ENCODE measurements at regions not wholly inside any gene's neighbourhood (a gene's known extent, or its start where the extent isn't known, plus 50 kb on each side); places are given as distances from the start of the nearest gene placed in this dataset.

DNA sequence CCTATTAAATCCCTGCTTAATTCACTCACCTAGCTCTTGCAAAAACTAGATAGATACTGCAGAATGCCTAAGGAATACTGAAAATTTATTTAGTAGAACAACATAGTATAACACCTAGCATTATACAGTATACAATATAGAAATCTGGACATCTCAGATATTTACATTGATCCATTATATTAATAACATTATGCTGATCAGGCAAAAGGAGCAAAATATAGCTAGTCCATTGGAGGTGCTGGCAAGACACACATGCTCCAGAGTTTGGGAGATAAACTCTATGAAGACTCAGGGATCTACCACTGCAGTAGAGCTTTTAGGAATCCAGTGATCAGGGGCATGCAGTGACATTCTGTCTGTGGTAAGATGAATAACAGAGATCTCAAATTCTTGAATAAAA lies 357.6 kb downstream of the TBC1D4 start:
- no peak for DNase-seq

DNA sequence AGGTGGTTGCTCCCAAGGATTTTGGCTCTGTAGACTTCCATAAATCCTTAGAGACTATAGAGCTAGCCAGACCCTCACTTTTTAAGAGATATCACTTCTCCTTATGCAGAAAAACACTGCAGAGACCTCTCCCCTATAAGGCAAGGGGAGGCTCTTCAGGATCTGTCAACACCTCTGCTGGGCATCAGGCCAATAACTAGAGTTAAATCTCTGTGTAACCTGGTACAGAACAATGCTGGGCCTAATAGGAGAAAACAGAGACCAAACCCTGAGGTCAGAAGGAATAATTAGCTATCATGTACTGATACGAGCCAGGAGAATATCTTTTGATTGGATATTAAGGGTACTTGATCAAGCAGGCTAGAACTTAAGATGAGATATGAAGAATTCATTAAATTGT lies 358.5 kb downstream of the TBC1D4 start:
- no peak for DNase-seq

DNA sequence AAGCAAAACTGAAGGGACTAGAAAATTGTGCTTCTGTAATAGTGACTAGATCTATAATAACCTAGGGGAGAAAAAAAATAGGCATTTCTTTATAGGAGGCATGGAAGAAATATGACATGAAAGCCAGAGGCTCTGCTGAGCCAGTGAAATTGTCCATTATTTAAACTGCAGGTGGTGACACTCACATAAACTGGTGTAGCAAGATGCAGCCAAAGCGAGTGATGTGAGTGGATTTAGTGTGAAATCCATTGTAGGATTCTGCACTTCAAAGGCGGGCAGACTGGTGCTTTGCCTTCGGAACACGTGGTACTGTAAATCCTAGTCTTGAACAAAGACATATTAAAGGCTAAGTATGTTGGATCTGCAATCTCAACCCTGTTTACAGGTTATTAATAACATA lies 361.9 kb downstream of the TBC1D4 start:
- DNase-seq, result no peak

DNA sequence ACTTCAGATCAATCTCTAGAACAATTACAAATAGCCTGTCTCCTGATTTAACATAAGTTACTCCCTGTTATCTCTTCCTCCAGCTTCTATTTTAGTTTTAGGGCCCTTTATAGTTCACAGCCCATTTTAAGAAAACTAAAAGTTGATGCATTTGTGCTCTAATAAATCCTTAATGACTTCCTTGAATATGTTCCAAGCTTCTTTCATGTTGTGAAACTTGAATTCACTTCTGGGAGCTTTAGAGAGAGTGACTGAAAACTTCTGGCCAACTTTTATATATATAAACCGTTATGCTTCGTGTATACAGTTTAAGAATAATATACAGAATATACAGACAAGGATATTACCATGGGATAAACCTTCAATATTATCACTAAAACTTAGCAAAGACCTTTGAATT lies 366.8 kb downstream of the TBC1D4 start:
- DNase-seq, result no peak

DNA sequence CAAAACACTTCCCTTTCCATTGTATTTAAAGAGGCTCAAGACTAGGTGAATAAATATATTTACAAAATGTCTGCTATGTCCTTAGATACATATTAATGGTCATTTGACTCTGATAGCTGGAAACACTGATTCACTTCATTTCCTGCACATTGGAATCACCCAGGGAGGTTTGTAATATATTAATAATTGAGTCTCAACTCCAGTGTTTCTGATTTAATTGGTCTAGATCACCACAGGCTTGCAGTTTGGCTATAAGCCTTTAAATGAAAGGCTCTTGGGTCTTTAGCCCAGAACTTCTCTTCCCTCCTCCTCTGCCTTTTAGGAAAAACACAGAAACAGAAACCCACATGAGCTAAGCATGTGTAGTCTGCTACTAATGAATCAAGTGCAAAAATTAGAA lies 378.0 kb downstream of the TBC1D4 start:
- DNase-seq, result no peak

DNA sequence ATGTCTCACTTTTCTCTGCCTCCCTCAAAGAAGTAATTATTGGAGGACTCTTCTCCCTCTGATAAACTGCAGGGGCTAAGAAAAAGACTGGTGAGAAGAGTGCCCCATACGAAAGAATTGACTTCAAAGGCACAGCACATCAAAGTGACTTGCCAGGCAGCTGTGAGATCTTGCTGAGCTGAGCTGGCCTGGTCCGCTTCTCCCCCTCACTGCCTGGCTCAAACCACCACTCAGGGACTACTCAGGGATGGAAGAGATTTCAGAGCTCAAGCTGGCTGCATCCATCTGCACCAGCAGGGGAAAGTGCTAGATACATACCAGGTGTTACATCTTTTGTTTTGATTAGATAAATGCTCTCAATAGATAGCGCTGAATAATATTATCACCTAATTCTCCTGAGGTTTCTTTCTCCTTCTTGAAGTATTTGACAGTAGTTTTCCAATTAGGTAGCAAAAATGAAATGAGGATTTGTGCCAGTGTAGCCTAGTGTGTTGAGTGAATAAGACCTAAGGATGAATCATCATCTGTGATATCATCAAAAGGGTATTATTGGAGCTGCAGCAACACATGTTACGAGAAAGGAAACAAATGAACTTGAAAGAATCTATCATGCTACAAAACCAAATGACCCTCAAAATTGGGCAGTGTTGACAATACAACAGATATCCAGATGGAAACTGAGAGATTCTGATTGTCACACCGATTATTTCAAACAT lies 379.8 kb downstream of the TBC1D4 start:
- no peak for DNase-seq

DNA sequence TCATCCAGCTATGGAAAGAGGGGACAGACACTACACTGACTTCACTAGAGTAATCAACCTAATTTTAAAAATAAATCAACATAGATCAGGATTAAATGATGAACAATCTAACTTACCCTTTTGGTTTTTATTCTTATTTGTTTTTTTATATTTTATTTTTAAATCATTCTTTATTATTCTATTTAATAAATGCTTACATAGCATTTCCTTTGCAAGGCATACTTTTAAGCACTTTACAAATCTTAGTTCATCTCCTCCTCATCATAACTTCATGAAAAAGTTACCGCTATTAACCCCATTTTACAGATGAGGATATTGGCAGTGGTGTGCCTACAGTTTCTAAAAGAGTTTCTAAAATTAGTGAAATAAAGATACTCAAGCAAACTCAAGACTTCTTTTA lies 380.6 kb downstream of the TBC1D4 start:
- DNase-seq, result no peak

DNA sequence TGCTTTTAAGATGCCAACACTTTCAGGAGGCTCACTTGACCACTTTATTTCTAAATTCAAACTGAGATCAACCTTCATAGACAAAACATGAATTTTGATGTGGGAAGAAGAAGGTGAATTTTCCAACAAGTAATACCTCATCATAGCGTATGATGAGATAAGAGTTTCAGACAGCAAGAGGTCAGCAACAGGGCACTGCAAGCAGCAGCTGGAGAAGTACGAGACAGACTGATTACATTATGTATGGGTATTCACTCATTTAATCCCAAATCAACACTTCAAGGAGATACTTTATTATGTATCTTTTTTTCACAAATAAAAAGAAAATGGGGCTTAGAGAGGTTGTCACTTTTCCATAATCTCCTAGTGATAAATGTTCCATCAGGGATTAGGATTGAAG lies 389.8 kb downstream of the TBC1D4 start:
- DNase-seq, result no peak

DNA sequence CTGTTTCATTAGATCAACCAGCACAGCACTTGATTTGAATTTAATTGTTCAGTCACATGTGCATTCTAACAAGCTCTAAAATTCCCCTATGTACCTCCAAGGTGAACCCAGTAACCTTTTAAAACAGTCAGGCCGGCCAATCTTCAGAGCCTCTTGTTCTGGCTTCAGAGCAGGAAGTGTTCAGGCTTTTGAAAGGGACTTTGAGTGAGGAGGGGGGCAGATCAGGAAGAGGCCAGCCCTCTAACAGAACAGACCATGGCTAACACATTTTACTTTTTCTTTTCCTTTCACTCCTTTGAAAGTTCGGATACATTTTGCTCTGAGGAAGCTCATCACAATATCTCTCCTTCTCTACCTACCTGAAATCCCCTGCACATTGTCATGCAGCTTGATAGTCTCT lies 390.3 kb downstream of the TBC1D4 start:
- no peak for DNase-seq

DNA sequence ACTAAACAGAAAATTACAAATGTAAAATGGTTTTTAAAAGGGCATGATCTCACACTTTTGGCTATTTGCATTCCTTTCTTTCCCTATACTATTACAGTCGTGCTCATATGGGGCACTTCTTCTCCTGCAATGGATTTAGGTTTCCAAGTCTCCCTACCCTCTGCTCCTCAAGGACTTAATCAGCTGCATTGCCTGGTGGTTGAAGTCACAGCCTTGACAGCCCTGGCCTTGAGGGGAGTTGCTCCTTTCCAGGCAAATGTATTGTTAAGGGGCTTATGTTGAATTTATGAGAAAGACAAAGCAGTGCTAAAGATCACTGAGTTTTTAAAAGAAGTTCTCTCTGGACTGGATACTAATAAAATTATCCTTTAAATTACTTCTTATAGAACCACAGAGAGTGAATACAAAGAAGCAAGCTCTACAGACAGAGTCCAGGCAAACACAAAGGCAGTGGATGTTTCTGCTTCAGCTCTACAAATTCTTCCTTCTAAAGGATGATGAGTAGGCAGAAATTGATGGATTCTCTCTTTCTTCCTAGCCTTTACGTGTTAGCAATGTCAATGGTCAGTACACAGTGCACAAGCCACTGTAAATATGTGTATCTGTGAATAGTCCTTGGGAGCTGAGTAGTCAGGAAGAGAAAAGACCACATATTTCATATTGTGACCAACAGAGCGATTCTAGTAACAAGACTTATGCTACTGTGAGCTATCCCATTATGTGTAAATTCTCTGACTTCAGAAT lies 390.9 kb downstream of the TBC1D4 start:
- DNase-seq, result no peak

DNA sequence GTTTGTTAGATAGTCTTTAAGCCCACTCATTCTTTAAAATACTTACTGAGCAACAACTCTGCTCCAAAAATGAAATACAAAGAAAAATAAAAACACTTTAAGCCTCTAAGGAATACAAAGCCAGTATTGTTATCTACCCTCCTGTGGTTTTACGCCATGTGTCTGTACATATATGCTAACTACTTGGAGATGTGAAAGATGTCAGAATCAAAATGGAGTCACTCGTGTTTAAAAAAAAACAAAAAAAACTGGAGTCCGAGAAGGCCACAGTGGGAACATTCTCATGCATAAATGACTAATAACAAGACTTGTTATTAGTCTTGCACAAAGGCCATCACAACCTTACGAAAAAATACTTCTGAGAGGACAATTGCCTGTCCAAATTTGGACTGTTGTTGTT lies 393.1 kb downstream of the TBC1D4 start:
- no peak for DNase-seq

DNA sequence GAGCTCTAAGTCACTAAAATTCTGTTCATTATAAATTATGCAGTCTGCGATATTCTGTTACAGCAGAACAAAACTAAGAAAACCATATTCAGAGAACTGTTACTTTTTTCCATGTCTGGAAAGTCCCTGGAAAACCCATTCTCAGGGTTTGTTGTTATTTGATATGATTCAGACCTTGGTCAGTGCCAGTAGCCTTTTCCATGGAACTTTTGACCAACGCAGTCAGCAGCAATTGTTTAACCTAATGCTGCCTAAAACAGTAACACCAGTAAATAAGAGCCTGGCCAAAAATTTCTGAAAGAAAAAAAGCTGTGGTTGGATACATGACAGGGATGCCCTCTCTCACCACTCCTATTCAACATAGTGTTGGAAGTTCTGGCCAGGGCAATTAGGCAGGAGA lies 402.7 kb downstream of the TBC1D4 start:
- DNase-seq, result no peak

DNA sequence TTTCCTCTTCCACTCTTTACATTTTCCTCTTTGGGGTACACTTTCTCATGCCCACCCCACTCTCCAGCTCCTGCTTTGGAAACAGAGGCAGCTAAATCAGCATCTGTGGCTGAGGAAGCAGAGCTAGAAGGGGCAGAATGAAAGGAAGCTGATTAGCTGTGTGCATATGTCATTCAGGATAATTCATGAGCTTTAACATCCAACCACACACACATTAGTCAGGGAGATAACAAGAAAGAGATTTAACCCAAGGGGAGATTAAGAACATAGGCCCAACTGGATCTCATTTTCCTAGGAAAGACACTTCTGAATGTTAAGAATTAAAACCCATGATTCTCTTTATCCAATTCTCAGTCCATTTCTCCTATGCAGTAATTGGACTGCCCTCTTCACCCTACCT lies 405.5 kb downstream of the TBC1D4 start:
- DNase-seq, result no peak

DNA sequence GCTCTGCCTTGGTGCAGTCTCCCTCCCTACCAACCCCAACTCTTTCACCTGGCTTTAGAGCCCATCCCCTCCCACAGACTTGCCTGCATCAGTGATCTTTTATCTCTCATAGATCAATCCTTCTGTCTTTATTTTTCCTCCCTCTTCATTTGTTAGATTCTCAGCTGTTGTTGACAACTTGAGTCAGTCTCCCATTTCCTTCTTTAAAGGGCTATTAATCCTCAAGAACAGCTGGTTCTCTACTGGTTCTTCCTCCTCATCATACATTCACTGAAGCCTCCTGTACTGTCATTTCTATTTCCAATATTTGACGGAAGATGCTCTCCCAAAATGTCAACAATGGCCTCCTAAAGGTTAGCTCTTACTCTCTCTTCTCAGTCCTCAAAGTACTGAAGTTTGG lies 408.2 kb downstream of the TBC1D4 start:
- no peak for DNase-seq

DNA sequence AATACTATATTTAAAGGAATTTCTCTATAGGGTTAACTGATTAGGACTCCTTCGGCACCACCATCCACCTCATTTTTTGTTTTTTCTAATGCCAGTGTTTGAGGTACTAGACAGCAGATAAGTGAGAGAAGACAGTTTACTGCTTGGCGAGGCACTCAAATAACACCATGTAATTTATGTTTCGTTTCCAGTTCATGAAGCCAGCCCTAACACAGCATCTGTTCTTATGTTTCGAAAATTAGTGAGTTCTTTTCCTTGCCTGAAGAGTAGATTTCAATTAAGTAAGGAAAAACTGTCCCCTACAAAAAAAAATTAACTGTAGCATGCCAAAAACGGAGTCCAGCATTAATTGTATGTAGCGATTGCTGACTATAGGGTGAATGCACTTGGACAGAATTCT lies 409.1 kb downstream of the TBC1D4 start:
- DNase-seq, result no peak

DNA sequence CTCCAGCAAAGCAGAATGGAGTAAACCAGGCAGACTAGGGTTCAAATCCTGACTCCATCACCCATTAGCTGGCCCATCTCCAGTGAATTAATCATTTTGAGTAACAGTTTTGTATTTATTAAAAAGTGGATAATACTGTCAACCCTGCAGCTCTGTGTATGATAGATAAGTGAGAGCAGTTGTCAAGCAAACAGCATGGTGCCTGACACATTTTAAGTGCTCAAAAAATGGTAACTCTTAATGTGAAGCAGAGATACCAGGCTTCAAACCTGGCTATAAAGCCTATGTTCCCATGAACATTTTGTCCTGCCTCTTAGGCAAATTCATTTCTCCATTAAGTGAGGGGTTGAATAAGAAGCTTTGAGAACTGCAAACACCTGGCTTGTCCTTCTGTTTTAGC lies 409.6 kb downstream of the TBC1D4 start:
- no peak for DNase-seq

DNA sequence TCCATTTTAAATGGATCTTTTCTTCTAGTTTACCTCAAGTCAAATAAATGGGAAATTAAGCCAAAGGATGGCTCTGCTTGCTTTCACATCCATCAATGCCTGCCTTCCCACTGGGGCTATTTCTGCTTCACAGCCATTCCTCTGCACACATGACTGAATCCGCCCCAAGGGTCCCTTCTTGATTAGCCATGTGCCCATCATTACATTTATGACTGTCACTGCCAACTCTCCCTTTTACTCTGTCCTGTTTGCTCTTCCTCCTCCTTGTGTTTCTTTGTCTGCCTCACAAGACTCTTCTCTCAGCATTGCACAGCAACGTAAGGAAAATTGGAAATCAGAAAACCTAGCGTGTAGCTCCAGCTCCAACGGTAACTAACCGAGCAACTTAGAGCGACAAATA lies 410.2 kb downstream of the TBC1D4 start:
- no peak for DNase-seq

DNA sequence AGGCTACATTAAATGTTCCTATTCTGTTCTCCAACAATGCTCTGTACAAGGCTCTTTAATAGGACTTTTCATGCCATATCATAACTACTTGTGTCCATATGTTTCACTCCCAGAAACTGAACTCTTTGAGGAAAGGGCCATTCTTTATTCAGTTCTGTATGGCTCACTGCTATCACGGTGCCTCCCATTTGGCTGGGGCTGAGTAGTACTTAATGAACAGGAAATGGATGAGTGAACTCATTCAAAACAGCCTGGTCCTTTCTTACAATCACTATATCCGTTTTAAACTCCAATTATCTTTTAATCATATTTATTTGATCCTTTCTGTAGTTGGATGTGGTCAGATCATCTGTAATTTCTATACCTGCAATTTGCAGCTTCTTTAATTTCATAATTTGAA lies 410.6 kb downstream of the TBC1D4 start:
- no peak for DNase-seq

DNA sequence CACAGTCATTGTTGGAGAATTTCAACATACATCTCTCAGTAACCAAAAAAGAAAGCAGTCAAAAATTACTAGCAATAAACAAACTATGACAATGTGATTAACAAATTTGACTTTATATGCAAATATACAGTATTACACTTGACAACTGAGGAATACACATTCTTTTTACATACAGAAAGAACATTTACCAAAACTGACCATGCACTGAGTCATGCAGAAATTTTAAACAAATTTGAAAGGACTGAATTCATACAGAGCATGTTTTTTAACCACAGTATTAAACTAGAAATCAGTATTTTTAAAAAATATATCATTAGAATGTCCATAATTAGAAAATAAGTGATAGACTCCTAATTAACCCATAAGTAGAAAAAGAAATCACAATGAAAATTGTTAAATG lies 420.1 kb downstream of the TBC1D4 start:
- no peak for DNase-seq

DNA sequence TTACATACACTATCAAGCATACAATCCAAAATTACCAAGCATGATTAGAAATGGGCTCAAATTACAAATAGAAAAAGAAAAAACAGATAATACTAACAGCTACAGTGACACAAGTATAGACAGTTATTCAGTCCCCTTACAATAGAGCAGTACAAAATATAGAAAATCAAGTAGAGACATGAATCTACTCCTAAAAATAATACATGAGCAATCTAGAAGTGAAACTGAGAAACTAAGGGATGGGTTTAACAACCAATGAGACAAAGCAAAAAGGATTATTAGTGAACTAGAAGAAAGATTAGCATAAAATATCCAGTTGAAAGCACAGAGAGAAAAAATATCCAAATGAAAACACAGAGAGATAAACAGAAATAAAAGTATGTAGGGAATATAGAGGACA lies 426.7 kb downstream of the TBC1D4 start:
- DNase-seq, result no peak

DNA sequence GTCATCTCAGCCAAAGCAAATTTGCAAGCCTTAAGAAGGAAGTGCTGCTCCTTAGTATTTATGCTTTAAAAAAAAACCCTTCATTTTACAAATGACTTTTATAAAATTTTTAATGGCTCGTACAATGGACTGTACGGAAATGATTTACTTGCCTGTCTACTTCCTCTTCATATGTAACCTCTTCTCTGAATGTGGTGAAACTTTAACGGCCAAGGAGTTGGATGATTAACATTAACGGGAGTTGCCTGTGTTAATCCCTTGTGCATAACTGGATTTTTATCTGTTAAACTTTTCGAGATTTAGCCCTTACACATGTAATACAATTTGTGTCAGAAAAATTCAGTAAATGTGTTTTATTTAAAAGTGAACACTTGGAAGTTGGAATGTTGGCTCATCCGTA lies 429.4 kb downstream of the TBC1D4 start:
- no peak for DNase-seq

DNA sequence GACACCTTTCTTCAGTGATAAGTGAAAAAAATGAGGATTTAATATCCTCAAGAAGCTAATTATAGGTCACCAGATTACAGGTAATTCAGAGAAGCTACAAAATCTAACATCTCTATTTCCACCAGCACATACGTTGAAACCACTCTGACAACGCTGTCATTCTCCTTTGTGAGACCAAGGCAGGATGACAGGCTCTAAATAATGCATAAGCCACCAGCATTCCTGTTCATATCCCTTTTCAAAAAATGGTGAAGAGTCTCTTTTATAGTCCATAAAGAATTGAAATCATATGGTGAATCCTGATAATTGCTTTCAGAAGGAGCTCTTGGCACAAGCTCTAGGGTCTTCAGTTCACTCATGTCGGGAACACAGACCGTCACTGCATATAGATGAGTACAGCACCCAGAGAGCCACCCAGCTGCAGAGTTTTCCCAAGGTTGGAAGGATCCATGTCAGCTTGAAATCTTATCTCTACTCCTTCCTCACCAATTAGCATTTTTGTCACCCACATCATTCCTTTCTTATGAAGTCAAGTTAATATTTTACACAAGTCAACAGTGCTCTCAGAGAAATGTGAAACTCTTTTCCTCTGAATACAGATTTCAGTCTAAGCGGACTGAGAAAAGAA lies 431.4 kb downstream of the TBC1D4 start:
- DNase-seq, result no peak

DNA sequence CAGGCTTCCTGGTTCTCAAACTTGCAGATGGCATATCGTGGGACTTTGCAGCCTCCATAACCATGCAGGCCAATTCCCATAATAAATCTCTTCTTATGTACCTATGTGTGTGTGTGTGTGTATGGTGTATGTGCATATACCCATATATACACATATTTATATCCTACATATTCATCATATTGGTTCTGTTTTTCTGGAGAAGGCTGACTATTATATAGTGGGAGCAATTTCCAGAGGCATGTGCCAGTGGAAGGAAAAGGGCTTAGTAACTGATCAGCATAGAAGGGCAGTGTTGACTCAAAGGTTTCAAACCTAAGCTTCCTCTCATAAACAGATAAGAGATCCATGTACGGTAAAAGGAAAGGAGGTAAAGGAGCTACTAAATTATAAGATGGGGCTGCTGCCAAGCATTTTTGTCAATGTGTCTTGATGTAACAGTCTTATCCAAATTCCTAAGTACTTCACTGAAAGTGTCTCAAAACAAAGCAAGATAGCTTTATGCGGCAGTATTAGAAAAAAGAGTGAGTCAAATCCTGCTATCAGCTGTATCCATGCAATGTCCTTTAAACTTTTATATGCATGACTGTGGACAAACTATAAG lies 432.1 kb downstream of the TBC1D4 start:
- DNase-seq, result no peak

DNA sequence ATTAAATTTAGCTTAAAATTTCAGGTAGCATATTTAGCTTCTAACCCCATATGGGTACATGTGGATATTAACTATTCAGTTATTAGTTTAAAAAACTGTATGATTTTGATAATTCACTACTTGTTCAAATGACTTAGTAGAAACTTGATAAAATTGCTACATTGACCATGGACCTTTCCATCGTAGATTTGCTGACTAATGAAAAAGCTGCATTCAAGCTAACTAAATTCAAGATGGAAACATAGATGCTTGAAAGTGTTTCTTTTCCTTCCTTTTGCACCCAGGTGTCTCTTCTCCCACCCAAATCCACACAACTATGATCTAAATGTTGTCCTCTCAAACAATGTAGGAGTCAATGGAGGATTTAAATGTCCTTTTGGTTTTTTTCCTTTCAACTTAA lies 439.2 kb downstream of the TBC1D4 start:
- DNase-seq, result no peak

All from activated CD4-positive, alpha-beta T cell treated with anti-CD3 and anti-CD28 coated beads, Interleukin-2, amount 50 U/mL, for 4 hours (primary cell).